ENCODE measurements at regions not wholly inside any gene's neighbourhood (a gene's known extent, or its start where the extent isn't known, plus 50 kb on each side); places are given as distances from the start of the nearest gene placed in this dataset.

GRCh38 chr1:14545422-14546025 is 53.0 kb upstream of the KAZN start:
- DNase-seq = no peak

- DNase-seq = no peak
These were observed 52.1 kb upstream of the KAZN start for GRCh38 chr1:14546416-14546815.

Data from activated T-cell treated with anti-CD3 and anti-CD28 coated beads for 4 hours (primary cell).